ENCODE measurements at regions not wholly inside any gene's neighbourhood (a gene's known extent, or its start where the extent isn't known, plus 50 kb on each side); places are given as distances from the start of the nearest gene placed in this dataset.

DNA sequence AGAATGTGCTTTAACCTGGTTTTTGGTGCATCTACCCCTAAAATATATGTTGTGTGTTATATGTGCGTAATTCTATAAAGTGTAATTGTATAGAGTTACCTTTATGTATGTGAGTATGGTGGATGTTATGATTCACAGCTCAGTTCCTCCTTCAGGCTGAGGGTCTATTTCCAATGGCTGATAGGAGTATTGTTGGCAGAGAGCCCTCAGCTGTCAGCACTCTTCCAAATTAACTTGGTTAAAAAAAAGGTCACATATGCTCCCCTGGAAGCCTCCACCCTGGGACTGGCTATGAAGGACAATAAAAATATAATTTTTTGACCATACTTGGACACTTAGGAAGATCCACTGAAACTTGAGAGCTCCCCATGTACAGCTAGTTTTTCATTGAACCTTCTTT is 250.4 kb upstream of the CDH12 start:
- TF ChIP-seq, protein P1, sequence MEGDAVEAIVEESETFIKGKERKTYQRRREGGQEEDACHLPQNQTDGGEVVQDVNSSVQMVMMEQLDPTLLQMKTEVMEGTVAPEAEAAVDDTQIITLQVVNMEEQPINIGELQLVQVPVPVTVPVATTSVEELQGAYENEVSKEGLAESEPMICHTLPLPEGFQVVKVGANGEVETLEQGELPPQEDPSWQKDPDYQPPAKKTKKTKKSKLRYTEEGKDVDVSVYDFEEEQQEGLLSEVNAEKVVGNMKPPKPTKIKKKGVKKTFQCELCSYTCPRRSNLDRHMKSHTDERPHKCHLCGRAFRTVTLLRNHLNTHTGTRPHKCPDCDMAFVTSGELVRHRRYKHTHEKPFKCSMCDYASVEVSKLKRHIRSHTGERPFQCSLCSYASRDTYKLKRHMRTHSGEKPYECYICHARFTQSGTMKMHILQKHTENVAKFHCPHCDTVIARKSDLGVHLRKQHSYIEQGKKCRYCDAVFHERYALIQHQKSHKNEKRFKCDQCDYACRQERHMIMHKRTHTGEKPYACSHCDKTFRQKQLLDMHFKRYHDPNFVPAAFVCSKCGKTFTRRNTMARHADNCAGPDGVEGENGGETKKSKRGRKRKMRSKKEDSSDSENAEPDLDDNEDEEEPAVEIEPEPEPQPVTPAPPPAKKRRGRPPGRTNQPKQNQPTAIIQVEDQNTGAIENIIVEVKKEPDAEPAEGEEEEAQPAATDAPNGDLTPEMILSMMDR (IDR thresholded peaks at IDR 0.05), result no peak
- no peak for TF ChIP-seq EZH2 (IDR thresholded peaks at IDR 0.05; ENCODE audit: borderline replicate concordance, insufficient read depth, low read depth, low read length, poor library complexity, severe bottlenecking)
